ENCODE measurements at regions not wholly inside any gene's neighbourhood (a gene's known extent, or its start where the extent isn't known, plus 50 kb on each side); places are given as distances from the start of the nearest gene placed in this dataset.

DNA sequence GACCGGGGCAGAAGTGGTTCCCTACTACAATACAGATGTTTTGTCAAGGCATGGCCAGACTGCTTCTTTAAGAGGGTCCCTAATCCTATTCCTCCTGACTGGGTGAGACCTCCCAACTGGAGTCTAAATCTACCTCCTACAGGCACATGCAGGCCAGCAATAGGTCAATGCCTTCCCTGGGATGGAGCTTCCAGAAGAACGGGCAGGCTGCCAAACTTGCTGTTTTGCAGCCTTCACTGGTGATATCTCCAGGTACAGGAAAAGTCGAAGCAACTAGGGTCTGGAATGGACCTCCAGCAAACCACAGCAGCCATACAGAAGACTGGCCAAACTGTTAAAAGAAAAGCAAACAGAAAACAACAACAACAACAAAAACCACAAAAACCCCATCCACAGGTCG is 678.4 kb upstream of the DIAPH2 start:
- TF ChIP-seq ZC3H11A (IDR thresholded peaks at IDR 0.05) (no peak), CBX2 (IDR thresholded peaks at IDR 0.05; ENCODE audit: borderline replicate concordance, low read depth) (no peak), CBX8 (IDR thresholded peaks at IDR 0.05) (no peak), JUNB (IDR thresholded peaks at IDR 0.05) (no peak), TFCP2L1 (CRISPR knock-in tag; IDR thresholded peaks at IDR 0.05) (no peak), BHLHE40 (IDR thresholded peaks at IDR 0.05; ENCODE audit: low read depth, low read length) (no peak), HDAC2 (IDR thresholded peaks at IDR 0.05) (no peak), ZNF302 (CRISPR knock-in tag; IDR thresholded peaks at IDR 0.05) (no peak)
- TF ChIP-seq, protein P1, sequence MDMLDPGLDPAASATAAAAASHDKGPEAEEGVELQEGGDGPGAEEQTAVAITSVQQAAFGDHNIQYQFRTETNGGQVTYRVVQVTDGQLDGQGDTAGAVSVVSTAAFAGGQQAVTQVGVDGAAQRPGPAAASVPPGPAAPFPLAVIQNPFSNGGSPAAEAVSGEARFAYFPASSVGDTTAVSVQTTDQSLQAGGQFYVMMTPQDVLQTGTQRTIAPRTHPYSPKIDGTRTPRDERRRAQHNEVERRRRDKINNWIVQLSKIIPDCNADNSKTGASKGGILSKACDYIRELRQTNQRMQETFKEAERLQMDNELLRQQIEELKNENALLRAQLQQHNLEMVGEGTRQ (IDR thresholded peaks at IDR 0.05): no peak
- TF ChIP-seq, protein P2, sequence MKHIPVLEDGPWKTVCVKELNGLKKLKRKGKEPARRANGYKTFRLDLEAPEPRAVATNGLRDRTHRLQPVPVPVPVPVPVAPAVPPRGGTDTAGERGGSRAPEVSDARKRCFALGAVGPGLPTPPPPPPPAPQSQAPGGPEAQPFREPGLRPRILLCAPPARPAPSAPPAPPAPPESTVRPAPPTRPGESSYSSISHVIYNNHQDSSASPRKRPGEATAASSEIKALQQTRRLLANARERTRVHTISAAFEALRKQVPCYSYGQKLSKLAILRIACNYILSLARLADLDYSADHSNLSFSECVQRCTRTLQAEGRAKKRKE (CRISPR knock-in tag; IDR thresholded peaks at IDR 0.05; ENCODE audit: low read depth): no peak
- TF ChIP-seq, protein P3, sequence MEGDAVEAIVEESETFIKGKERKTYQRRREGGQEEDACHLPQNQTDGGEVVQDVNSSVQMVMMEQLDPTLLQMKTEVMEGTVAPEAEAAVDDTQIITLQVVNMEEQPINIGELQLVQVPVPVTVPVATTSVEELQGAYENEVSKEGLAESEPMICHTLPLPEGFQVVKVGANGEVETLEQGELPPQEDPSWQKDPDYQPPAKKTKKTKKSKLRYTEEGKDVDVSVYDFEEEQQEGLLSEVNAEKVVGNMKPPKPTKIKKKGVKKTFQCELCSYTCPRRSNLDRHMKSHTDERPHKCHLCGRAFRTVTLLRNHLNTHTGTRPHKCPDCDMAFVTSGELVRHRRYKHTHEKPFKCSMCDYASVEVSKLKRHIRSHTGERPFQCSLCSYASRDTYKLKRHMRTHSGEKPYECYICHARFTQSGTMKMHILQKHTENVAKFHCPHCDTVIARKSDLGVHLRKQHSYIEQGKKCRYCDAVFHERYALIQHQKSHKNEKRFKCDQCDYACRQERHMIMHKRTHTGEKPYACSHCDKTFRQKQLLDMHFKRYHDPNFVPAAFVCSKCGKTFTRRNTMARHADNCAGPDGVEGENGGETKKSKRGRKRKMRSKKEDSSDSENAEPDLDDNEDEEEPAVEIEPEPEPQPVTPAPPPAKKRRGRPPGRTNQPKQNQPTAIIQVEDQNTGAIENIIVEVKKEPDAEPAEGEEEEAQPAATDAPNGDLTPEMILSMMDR (IDR thresholded peaks at IDR 0.05): no peak
- Histone ChIP-seq H3K9me3 (no peaks in the 10 kb centered on the region), H3K27ac (no peak overlapping the region), H3K4me3 (no peak overlapping the region), H3K4me2 (no peak overlapping the region), H3K4me1 (no peaks in the 10 kb centered on the region)
- FAIRE-seq (no peak), ATAC-seq (no peak), DNase-seq (ENCODE audit: low read depth in 1 of 2, low spot score in 1 of 2) (no peak)
- WGBS (ENCODE audit: missing lambda C conversion rate): 2% methylated on average over 4 of the region's 4 CpGs
- ChIA-PET POLR2A (no interaction called here), CTCF (no interaction called here)

DNA sequence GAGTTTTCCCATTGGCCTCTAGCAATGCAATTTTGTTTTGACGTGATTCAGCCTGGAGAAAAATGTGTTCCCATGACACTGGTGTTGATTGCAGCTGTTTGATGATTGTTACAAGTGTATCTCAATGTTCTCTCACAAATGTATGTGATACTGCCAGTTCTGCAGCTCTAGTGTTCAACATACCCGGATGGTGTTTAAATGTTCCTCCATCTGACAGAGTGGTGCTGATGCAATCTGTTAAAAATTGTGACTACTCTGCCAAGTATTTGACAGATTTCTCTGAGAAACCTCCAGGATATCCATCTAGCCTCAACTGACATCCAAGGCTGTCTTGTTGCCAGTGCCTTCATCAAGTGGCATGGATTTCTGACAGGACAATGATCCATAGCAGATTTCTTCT is 657.2 kb upstream of the DIAPH2 start:
- no peak overlapping the region for H3K4me2 ChIP-seq
- H3K27ac ChIP-seq: no peak overlapping the region
- no peak overlapping the region for H3K4me3 ChIP-seq
- FAIRE-seq: no peak
- no peaks in the 10 kb centered on the region for H3K9me3 ChIP-seq
- no peak for DNase-seq (ENCODE audit: low read depth in 1 of 2, low spot score in 1 of 2)
- CTCF ChIA-PET: no interaction called here
- H3K4me1 ChIP-seq: no peaks in the 10 kb centered on the region
- no peak for ATAC-seq
- 5% methylated on average over 2 of the region's 2 CpGs for WGBS (ENCODE audit: missing lambda C conversion rate)
- POLR2A ChIA-PET: no interaction called here
- TF ChIP-seq MAFK (IDR thresholded peaks at IDR 0.05; ENCODE audit: partially characterized antibody) (no peak), EHMT2 (IDR thresholded peaks at IDR 0.05; ENCODE audit: low read depth) (no peak), HOXB13 (CRISPR knock-in tag; IDR thresholded peaks at IDR 0.05; ENCODE audit: low read depth) (no peak)

DNA sequence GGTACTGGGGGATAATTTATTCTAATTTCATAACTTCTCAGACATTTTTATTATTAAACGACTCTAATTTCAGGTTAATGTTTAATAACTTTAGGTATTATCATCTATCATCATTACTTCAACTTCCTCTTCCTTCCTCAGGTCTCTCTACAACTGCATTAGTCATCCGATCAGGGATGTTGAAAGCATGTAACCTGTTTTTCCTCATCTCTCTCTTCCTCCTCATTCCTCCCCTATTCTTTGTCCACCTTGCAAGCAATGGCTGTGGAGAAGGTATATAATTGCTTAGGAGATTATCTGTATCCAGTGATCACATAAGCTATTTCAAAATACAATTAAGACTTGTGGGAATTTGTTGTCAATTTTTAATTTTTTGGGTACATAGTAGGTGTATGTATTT is 632.6 kb upstream of the DIAPH2 start:
- TF ChIP-seq CEBPB (IDR thresholded peaks at IDR 0.05): no peak
- no peak for TF ChIP-seq NFE2L2 (conservative IDR thresholded peaks at IDR 0.05; ENCODE audit: low read length)
- no peak for TF ChIP-seq CBX2 (IDR thresholded peaks at IDR 0.05; ENCODE audit: borderline replicate concordance, low read depth)
- TF ChIP-seq TFCP2L1 (CRISPR knock-in tag; IDR thresholded peaks at IDR 0.05): no peak
- no peak for TF ChIP-seq JUNB (IDR thresholded peaks at IDR 0.05)
- TF ChIP-seq, protein P4, sequence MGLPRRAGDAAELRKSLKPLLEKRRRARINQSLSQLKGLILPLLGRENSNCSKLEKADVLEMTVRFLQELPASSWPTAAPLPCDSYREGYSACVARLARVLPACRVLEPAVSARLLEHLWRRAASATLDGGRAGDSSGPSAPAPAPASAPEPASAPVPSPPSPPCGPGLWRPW (IDR thresholded peaks at IDR 0.05): no peak
- TF ChIP-seq RARB (CRISPR knock-in tag; IDR thresholded peaks at IDR 0.05): no peak
- Histone ChIP-seq H3K27ac (no peak overlapping the region), H3K4me3 (no peak overlapping the region), H3K9me3 (no peaks in the 10 kb centered on the region), H3K4me2 (no peak overlapping the region), H3K4me1 (no peaks in the 10 kb centered on the region)
- ATAC-seq (no peak), DNase-seq (ENCODE audit: low read depth in 1 of 2, low spot score in 1 of 2) (no peak), FAIRE-seq (no peak)
- 5% methylated on average over 2 of the region's 2 CpGs for WGBS (ENCODE audit: missing lambda C conversion rate)
- POLR2A ChIA-PET: no interaction called here
- CTCF ChIA-PET: no interaction called here

DNA sequence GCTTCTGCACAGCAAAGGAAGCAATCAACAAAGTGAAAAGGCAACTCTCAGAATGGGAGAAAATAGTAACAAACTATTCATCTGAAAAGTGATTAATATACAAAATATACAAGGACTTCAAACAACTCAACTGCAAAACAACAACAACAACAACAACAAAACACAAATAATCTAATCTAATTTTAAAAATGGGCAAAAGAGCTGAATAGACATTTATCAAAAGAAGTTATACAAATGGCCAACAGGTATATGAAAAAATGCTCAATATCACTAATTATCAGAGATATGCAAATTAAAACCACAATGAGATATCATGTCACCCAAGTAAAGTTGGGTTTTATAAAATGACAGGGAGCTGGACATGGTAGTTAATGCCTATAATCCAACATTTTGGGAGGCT is 602.8 kb upstream of the DIAPH2 start:
- H3K4me3 ChIP-seq: no peak overlapping the region
- TF ChIP-seq SMC3 (IDR thresholded peaks at IDR 0.05) (no peak), HEYL (CRISPR knock-in tag; IDR thresholded peaks at IDR 0.05) (no peak), CEBPB (IDR thresholded peaks at IDR 0.05) (no peak), ZC3H11A (IDR thresholded peaks at IDR 0.05) (no peak), HDAC2 (IDR thresholded peaks at IDR 0.05) (no peak), ESRRA (IDR thresholded peaks at IDR 0.05; ENCODE audit: borderline replicate concordance, low read length) (no peak), HOXA7 (CRISPR knock-in tag; IDR thresholded peaks at IDR 0.05) (no peak), PHF8 (IDR thresholded peaks at IDR 0.05; ENCODE audit: borderline replicate concordance, low read depth) (no peak), CHD4 (IDR thresholded peaks at IDR 0.05; ENCODE audit: borderline replicate concordance) (no peak)
- TF ChIP-seq, protein P5, sequence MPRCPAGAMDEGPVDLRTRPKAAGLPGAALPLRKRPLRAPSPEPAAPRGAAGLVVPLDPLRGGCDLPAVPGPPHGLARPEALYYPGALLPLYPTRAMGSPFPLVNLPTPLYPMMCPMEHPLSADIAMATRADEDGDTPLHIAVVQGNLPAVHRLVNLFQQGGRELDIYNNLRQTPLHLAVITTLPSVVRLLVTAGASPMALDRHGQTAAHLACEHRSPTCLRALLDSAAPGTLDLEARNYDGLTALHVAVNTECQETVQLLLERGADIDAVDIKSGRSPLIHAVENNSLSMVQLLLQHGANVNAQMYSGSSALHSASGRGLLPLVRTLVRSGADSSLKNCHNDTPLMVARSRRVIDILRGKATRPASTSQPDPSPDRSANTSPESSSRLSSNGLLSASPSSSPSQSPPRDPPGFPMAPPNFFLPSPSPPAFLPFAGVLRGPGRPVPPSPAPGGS (IDR thresholded peaks at IDR 0.05): no peak
- TF ChIP-seq, protein P6, sequence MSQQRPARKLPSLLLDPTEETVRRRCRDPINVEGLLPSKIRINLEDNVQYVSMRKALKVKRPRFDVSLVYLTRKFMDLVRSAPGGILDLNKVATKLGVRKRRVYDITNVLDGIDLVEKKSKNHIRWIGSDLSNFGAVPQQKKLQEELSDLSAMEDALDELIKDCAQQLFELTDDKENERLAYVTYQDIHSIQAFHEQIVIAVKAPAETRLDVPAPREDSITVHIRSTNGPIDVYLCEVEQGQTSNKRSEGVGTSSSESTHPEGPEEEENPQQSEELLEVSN (IDR thresholded peaks at IDR 0.05; ENCODE audit: borderline replicate concordance, low read depth): no peak
- TF ChIP-seq, protein P7, sequence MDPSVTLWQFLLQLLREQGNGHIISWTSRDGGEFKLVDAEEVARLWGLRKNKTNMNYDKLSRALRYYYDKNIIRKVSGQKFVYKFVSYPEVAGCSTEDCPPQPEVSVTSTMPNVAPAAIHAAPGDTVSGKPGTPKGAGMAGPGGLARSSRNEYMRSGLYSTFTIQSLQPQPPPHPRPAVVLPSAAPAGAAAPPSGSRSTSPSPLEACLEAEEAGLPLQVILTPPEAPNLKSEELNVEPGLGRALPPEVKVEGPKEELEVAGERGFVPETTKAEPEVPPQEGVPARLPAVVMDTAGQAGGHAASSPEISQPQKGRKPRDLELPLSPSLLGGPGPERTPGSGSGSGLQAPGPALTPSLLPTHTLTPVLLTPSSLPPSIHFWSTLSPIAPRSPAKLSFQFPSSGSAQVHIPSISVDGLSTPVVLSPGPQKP (IDR thresholded peaks at IDR 0.05; ENCODE audit: low read depth, low read length): no peak
- CTCF ChIA-PET: no interaction called here

More for the DNA sequence above, 602.8 kb upstream of the DIAPH2 start:
- H3K27ac ChIP-seq: no peak overlapping the region
- ATAC-seq: no peak
- no peaks in the 10 kb centered on the region for H3K4me1 ChIP-seq
- no peaks in the 10 kb centered on the region for H3K9me3 ChIP-seq
- DNase-seq (ENCODE audit: low read depth in 1 of 2, low spot score in 1 of 2): no peak
- no peak overlapping the region for H3K4me2 ChIP-seq
- POLR2A ChIA-PET: no interaction called here
- no peak for FAIRE-seq
